ENCODE measurements at regions not wholly inside any gene's neighbourhood (a gene's known extent, or its start where the extent isn't known, plus 50 kb on each side); places are given as distances from the start of the nearest gene placed in this dataset.

DNA sequence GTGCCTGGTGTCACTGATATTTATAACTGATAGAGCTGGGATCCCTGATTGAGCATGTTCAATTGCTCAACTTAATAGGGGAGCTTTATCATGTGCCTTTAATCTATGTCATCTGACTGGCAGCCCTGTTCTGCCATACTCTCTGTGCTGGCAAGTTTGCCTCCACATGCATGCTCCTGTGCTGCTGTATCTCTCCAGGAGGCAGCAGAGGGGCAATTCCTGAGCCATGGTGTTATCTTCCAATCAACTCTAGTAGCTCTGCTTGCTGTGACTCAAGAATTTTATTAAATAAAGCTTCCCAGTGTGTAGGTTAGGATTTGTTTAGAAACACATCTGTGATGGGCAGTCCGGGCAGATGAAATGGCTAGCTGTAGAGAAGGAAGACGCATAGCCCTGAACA is 642.0 kb downstream of the KIF4B start:
- no peak for TF ChIP-seq CTCF (IDR thresholded peaks at IDR 0.05)
- TF ChIP-seq TCF7L2 (IDR thresholded peaks at IDR 0.05; ENCODE audit: low read depth, low read length) = no peak
- TF ChIP-seq, protein P1, sequence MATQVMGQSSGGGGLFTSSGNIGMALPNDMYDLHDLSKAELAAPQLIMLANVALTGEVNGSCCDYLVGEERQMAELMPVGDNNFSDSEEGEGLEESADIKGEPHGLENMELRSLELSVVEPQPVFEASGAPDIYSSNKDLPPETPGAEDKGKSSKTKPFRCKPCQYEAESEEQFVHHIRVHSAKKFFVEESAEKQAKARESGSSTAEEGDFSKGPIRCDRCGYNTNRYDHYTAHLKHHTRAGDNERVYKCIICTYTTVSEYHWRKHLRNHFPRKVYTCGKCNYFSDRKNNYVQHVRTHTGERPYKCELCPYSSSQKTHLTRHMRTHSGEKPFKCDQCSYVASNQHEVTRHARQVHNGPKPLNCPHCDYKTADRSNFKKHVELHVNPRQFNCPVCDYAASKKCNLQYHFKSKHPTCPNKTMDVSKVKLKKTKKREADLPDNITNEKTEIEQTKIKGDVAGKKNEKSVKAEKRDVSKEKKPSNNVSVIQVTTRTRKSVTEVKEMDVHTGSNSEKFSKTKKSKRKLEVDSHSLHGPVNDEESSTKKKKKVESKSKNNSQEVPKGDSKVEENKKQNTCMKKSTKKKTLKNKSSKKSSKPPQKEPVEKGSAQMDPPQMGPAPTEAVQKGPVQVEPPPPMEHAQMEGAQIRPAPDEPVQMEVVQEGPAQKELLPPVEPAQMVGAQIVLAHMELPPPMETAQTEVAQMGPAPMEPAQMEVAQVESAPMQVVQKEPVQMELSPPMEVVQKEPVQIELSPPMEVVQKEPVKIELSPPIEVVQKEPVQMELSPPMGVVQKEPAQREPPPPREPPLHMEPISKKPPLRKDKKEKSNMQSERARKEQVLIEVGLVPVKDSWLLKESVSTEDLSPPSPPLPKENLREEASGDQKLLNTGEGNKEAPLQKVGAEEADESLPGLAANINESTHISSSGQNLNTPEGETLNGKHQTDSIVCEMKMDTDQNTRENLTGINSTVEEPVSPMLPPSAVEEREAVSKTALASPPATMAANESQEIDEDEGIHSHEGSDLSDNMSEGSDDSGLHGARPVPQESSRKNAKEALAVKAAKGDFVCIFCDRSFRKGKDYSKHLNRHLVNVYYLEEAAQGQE (IDR thresholded peaks at IDR 0.05; ENCODE audit: insufficient read depth in 1 of 2, low read depth in 2 of 2, low read length in 1 of 2) = no peak
- TF ChIP-seq SIN3A (IDR thresholded peaks at IDR 0.05; ENCODE audit: borderline replicate concordance, insufficient read depth, low read depth, low read length) = no peak
